Mesendoderm (in vitro differentiated cells): ENCODE measurements at regions not wholly inside any gene's neighbourhood (a gene's known extent, or its start where the extent isn't known, plus 50 kb on each side); places are given as distances from the start of the nearest gene placed in this dataset.

Experiments
- DNase-seq: peaks from one replicate; pipeline ENCODE4 v3.0.0; 2013
- H2AK5ac ChIP-seq: 2 replicates; pipeline ENCODE4 v1.6.1; 2013; ENCODE audit warnings: low read length, inconsistent platforms
- H2BK120ac ChIP-seq: 2 replicates; pipeline ENCODE4 v1.6.1; 2013; ENCODE audit warnings: low read depth, mild to moderate bottlenecking, low read length, moderate library complexity, mixed read lengths
- H2BK15ac ChIP-seq: replicated peaks from 2 replicates; pipeline ENCODE4 v1.6.1; 2013; ENCODE audit warnings: low read depth, mild to moderate bottlenecking, moderate library complexity
- H2BK5ac ChIP-seq: 2 replicates; pipeline ENCODE4 v1.6.1; 2013; ENCODE audit warnings: low read length, inconsistent platforms
- H3K18ac ChIP-seq: 2 replicates; pipeline ENCODE4 v1.6.1; 2013; ENCODE audit warnings: mild to moderate bottlenecking, low read length, mixed read lengths
- H3K23ac ChIP-seq: one replicate; pipeline ENCODE4 v1.6.1; 2013; ENCODE audit warnings: low read length
- H3K27ac ChIP-seq: 2 replicates; pipeline ENCODE4 v1.5.1; 2013; ENCODE audit warnings: low read depth, mild to moderate bottlenecking, inconsistent platforms, low read length, moderate library complexity
- H3K27me3 ChIP-seq: 2 replicates; pipeline ENCODE4 v1.6.1; 2013; ENCODE audit warnings: low read length, control low read depth, mild to moderate bottlenecking, inconsistent platforms; ENCODE audit not compliant: insufficient read depth, poor library complexity
- H3K36me3 ChIP-seq: 2 replicates; pipeline ENCODE4 v1.6.1; 2013; ENCODE audit warnings: low read length, inconsistent platforms; ENCODE audit not compliant: control insufficient read depth, insufficient read depth
- H3K4ac ChIP-seq: one replicate; pipeline ENCODE4 v1.6.1; 2013; ENCODE audit warnings: low read depth, mild to moderate bottlenecking, low read length, moderate library complexity
- H3K4me1 ChIP-seq: 2 replicates; pipeline ENCODE4 v1.6.1; 2013; ENCODE audit warnings: low read depth, low read length, inconsistent platforms; ENCODE audit not compliant: control insufficient read depth
- H3K4me2 ChIP-seq: 2 replicates; pipeline ENCODE4 v1.6.1; 2013; ENCODE audit warnings: low read length
- H3K4me3 ChIP-seq: 2 replicates; pipeline ENCODE4 v1.5.1; 2013; ENCODE audit warnings: mild to moderate bottlenecking, low read length
- H3K56ac ChIP-seq: one replicate; pipeline ENCODE4 v1.6.1; 2013; ENCODE audit warnings: low read length
- H3K79me1 ChIP-seq: 2 replicates; pipeline ENCODE4 v1.6.1; 2013; ENCODE audit warnings: low read length, inconsistent platforms
- H3K79me2 ChIP-seq: 2 replicates; pipeline ENCODE4 v1.6.1; 2013; ENCODE audit warnings: mild to moderate bottlenecking, low read length; ENCODE audit not compliant: control insufficient read depth, insufficient read depth
- H3K9ac ChIP-seq: 2 replicates; pipeline ENCODE4 v1.6.1; 2013; ENCODE audit warnings: low read length, inconsistent platforms
- H4K5ac ChIP-seq: one replicate; pipeline ENCODE4 v1.6.1; 2013; ENCODE audit warnings: low read length
- H4K8ac ChIP-seq: one replicate; pipeline ENCODE4 v1.6.1; 2013; ENCODE audit warnings: low read depth, mild to moderate bottlenecking, control low read depth, low read length, moderate library complexity
- WGBS: extraction: QIAGEN DNeasy Blood & Tissue Kit; methylation state at CpG from one replicate; pipeline ENCODE4 v1.1.7; 2013; ENCODE audit warnings: low lambda C conversion rate, missing lambda C conversion rate; ENCODE audit not compliant: insufficient coverage; ENCODE audit errors: extremely low coverage; 5-methylcytosine and 5-hydroxymethylcytosine counted together

GRCh38 chr12:91954747-91955146 is 190.9 kb downstream of the BTG1 start:
- Histone ChIP-seq H4K5ac (no peak overlapping the region), H3K79me2 (no peaks in the 10 kb centered on the region), H4K8ac (no peak overlapping the region), H3K56ac (no peak overlapping the region), H2BK120ac (no peak overlapping the region), H3K4me1 (no peaks in the 10 kb centered on the region), H3K4me2 (no peak overlapping the region), H3K4me3 (no peak overlapping the region), H3K18ac (no peak overlapping the region), H2BK5ac (no peak overlapping the region), H3K4ac (no peak overlapping the region), H3K9ac (no peak overlapping the region), H3K79me1 (no peaks in the 10 kb centered on the region), H3K27me3 (no peaks in the 10 kb centered on the region), H3K36me3 (no peaks in the 10 kb centered on the region), H2AK5ac (no peak overlapping the region), H3K27ac (no peak overlapping the region), H3K23ac (no peak overlapping the region), H2BK15ac (no peak overlapping the region)
- no CpG with 5 or more reads among the region's 3 CpGs for WGBS
- DNase-seq = no peak

GRCh38 chr12:91954326-91954725 is 191.3 kb downstream of the BTG1 start:
- Histone ChIP-seq H3K4me1 (no peaks in the 10 kb centered on the region), H3K23ac (no peak overlapping the region), H3K36me3 (no peaks in the 10 kb centered on the region), H4K5ac (no peak overlapping the region), H3K79me1 (no peaks in the 10 kb centered on the region), H3K27ac (no peak overlapping the region), H3K4me2 (no peak overlapping the region), H3K79me2 (no peaks in the 10 kb centered on the region), H2BK15ac (no peak overlapping the region), H3K27me3 (no peaks in the 10 kb centered on the region), H3K56ac (no peak overlapping the region), H4K8ac (no peak overlapping the region), H3K18ac (no peak overlapping the region), H3K4ac (no peak overlapping the region), H3K9ac (no peak overlapping the region), H2BK5ac (no peak overlapping the region), H3K4me3 (no peak overlapping the region), H2BK120ac (no peak overlapping the region), H2AK5ac (no peak overlapping the region)
- no CpG with 5 or more reads among the region's 4 CpGs for WGBS
- no peak for DNase-seq

- DNase-seq = no peak
- H3K27me3 ChIP-seq = no peaks in the 10 kb centered on the region
- no peak overlapping the region for H2BK15ac ChIP-seq
- no peaks in the 10 kb centered on the region for H3K79me1 ChIP-seq
- H3K79me2 ChIP-seq = no peaks in the 10 kb centered on the region
- H2BK5ac ChIP-seq = no peak overlapping the region
- H2AK5ac ChIP-seq = no peak overlapping the region
- H3K36me3 ChIP-seq = no peaks in the 10 kb centered on the region
- no peak overlapping the region for H4K5ac ChIP-seq
- no peak overlapping the region for H3K56ac ChIP-seq
- H3K4me2 ChIP-seq = no peak overlapping the region
- no peaks in the 10 kb centered on the region for H3K4me1 ChIP-seq
- H3K27ac ChIP-seq = no peak overlapping the region
- H3K4me3 ChIP-seq = no peak overlapping the region
- no peak overlapping the region for H2BK120ac ChIP-seq
- no peak overlapping the region for H3K18ac ChIP-seq
- H3K4ac ChIP-seq = no peak overlapping the region
- no peak overlapping the region for H3K9ac ChIP-seq
- H4K8ac ChIP-seq = no peak overlapping the region
- no peak overlapping the region for H3K23ac ChIP-seq
Observed at GRCh38 chr12:91952916-91953315, 192.7 kb downstream of the BTG1 start.

GRCh38 chr12:91951571-91951970 is 194.1 kb downstream of the BTG1 start:
- H2BK5ac ChIP-seq = no peak overlapping the region
- no peak overlapping the region for H3K23ac ChIP-seq
- H3K27me3 ChIP-seq = no peaks in the 10 kb centered on the region
- no peaks in the 10 kb centered on the region for H3K79me1 ChIP-seq
- H2BK15ac ChIP-seq = no peak overlapping the region
- no peak overlapping the region for H2AK5ac ChIP-seq
- WGBS = no CpG with 5 or more reads among the region's 5 CpGs
- H3K4me1 ChIP-seq = no peaks in the 10 kb centered on the region
- no peak overlapping the region for H3K4me3 ChIP-seq
- H3K18ac ChIP-seq = no peak overlapping the region
- no peak overlapping the region for H3K27ac ChIP-seq
- no peak overlapping the region for H3K4ac ChIP-seq
- DNase-seq = no peak
- no peak overlapping the region for H3K56ac ChIP-seq
- no peaks in the 10 kb centered on the region for H3K79me2 ChIP-seq
- no peak overlapping the region for H3K9ac ChIP-seq
- H3K36me3 ChIP-seq = no peaks in the 10 kb centered on the region
- no peak overlapping the region for H4K8ac ChIP-seq
- no peak overlapping the region for H3K4me2 ChIP-seq
- H4K5ac ChIP-seq = no peak overlapping the region
- no peak overlapping the region for H2BK120ac ChIP-seq

GRCh38 chr12:91948504-91948903 is 197.1 kb downstream of the BTG1 start:
- Histone ChIP-seq H3K79me1 (no peaks in the 10 kb centered on the region), H3K4ac (no peak overlapping the region), H2AK5ac (no peak overlapping the region), H4K8ac (no peak overlapping the region), H3K9ac (no peak overlapping the region), H3K56ac (no peak overlapping the region), H3K18ac (no peak overlapping the region), H2BK120ac (no peak overlapping the region), H3K4me2 (no peak overlapping the region), H3K4me1 (no peaks in the 10 kb centered on the region), H3K23ac (no peak overlapping the region), H3K79me2 (no peaks in the 10 kb centered on the region), H2BK15ac (no peak overlapping the region), H3K27me3 (no peaks in the 10 kb centered on the region), H3K27ac (no peak overlapping the region), H2BK5ac (no peak overlapping the region), H4K5ac (no peak overlapping the region), H3K4me3 (no peak overlapping the region), H3K36me3 (no peaks in the 10 kb centered on the region)
- DNase-seq = no peak
- no CpG with 5 or more reads among the region's 3 CpGs for WGBS

- no peak for DNase-seq
- Histone ChIP-seq H3K9ac (no peak overlapping the region), H4K8ac (no peak overlapping the region), H2BK15ac (no peak overlapping the region), H2BK5ac (no peak overlapping the region), H2BK120ac (no peak overlapping the region), H3K4me1 (no peaks in the 10 kb centered on the region), H3K23ac (no peak overlapping the region), H3K79me1 (no peaks in the 10 kb centered on the region), H3K4ac (peak overlapping the region; percentile 36), H3K4me3 (no peak overlapping the region), H4K5ac (no peak overlapping the region), H3K36me3 (no peaks in the 10 kb centered on the region), H3K56ac (no peak overlapping the region), H3K27me3 (no peaks in the 10 kb centered on the region), H3K18ac (no peak overlapping the region), H3K4me2 (no peak overlapping the region), H2AK5ac (no peak overlapping the region), H3K27ac (no peak overlapping the region), H3K79me2 (no peaks in the 10 kb centered on the region)
- WGBS = no CpG with 5 or more reads among the region's 5 CpGs
Observed at GRCh38 chr12:91947459-91947858, 198.2 kb downstream of the BTG1 start.
